Endometrium (tissue), 2 donors: ENCODE measurements at regions not wholly inside any gene's neighbourhood (a gene's known extent, or its start where the extent isn't known, plus 50 kb on each side); places are given as distances from the start of the nearest gene placed in this dataset.

Experiments
- FAIRE-seq: peaks from 2 replicates; lab custom pipeline; 2012; peaks lifted over from hg19 to GRCh38; lab: Jason Lieb, UNC
- donor health status: control.
- donor health status: control.

GRCh38 chr3:118823626-118824025 is 211.0 kb downstream of the IGSF11 start:
- FAIRE-seq, result no peak

GRCh38 chr3:118827446-118827845 is 207.2 kb downstream of the IGSF11 start:
- no peak for FAIRE-seq

- no peak for FAIRE-seq
These were observed 206.3 kb downstream of the IGSF11 start for GRCh38 chr3:118828351-118828750.

- FAIRE-seq, result no peak
These were observed 201.6 kb downstream of the IGSF11 start for GRCh38 chr3:118833075-118833474.

- FAIRE-seq, result no peak
These were observed 195.8 kb downstream of the IGSF11 start for GRCh38 chr3:118838871-118839270.

GRCh38 chr3:118842147-118842863 is 192.3 kb downstream of the IGSF11 start:
- FAIRE-seq, result no peak

GRCh38 chr3:118846176-118846575 is 188.5 kb downstream of the IGSF11 start:
- no peak for FAIRE-seq
